HG02973 (cell line): ENCODE measurements at regions not wholly inside any gene's neighbourhood (a gene's known extent, or its start where the extent isn't known, plus 50 kb on each side); places are given as distances from the start of the nearest gene placed in this dataset.

ENCODE experiments used
- ATAC-seq: cut with Tn5 transposase; IDR thresholded peaks from one replicate; pipeline ENCODE4 v1.9.1; 2021; ENCODE audit warnings: moderate library complexity; ENCODE audit not compliant: unreplicated experiment

DNA sequence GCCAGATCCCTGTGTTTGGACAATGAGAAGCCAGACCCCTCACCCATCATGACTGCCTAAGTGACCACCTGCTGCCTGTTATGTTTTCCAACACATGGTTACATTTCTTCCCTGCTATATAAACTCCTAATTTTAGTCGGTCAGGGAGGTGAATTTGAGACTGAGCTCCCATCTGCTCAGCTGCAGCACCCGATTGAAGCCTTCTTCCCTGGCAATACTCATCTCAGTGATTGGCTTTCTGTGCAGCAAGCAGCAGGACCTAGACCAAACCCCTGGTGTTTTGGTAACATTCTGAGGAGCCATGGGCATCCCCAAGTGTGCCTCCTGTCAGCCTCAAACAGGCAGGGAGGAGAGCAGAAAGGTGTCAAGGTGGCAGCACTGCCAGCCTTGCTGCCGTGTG lies 141.2 kb downstream of the CD8B2 start:
- ATAC-seq: no peak

DNA sequence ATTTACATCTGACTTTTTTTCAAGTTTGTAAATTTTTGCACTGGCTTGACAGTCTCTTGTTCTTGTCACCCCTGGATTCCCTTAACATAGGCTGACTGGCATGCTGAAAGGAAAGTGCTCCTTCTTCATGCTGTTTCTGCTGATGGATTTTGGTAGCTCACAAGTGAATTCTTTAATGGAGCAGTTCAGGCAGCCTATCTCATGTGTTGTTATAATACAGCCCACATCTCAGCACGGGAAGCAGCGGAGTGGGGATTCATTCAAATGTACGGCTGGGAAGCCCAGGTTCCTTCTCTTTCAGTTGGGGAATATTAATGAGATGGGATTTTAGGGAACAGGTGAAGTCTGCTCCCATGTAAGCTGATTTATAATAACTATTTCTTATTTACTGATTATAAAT lies 142.8 kb downstream of the CD8B2 start:
- no peak for ATAC-seq

DNA sequence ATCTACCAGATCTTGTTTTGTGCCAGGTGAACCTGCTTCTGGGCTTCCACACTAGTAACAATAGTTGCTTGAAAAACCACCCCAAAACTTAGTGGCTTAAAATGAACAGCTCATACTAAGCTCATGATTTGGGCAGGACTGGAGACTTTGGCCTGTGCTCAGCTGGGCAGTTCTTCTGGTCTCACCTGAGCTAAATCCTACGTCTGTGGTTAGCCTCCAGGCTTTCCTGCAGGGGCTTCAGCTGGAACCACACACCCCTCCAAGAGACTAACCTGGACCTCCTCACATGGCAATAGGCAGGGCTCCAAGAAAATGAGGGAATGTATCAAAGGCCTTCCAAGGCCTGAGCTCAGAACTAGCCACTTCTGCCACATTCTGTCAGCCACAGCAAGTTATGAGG lies 144.1 kb downstream of the CD8B2 start:
- no peak for ATAC-seq

DNA sequence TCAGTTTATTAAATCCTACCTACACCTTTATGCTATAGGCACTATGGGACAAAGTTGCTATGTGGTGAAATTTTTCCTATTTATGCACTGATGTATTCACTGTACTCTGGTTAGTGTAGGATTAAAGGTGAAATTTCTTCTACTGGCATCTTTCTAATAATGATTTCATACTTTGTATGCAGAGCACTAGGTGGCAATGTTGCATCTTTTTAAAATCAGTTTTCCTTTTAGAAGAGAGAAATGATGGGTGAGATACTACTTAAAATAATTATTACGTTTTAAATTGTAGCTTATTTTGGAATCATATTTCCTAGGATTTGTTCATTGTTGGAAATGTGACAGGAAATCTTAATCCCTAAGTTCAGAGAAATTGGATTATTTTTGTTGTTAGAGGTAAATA lies 150.9 kb downstream of the CD8B2 start:
- no peak for ATAC-seq

DNA sequence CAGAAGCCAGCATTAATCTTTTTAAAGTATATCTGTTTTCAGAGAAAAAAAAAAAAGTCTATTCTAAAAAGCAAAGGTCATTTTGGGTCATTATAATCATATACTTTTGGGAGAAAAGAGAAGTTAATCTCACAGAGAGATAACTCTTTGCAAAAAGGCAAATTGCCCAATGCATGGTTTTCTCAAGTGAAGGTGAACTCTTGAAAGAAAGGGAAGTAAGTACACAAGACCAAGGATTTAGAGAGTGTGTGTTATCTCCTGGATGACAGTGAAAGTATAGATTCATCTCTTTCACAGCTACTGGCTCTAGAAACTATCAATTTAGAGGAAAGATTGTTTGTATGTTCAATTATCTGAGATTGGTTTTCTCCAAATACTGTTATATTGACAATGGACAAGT lies 151.4 kb downstream of the CD8B2 start:
- no peak for ATAC-seq

DNA sequence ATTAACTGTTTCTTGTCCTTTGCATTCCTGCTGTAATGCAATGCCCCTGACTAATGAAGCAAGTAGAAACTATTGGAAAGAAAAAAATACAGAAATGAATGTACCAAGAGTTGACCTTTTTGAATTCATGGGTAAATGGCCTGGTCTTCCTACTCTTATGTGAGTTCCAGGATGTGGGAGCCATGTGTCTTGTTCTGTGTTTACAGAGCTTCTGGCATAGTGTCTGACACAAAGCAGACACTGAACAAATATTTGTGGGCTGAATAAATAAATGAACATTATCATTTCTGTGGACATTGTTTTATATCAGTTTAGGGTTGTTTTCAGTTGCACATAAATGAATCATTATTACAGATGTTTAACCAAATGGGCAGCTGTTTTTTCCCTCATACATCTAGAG lies 155.5 kb downstream of the CD8B2 start:
- ATAC-seq: no peak

DNA sequence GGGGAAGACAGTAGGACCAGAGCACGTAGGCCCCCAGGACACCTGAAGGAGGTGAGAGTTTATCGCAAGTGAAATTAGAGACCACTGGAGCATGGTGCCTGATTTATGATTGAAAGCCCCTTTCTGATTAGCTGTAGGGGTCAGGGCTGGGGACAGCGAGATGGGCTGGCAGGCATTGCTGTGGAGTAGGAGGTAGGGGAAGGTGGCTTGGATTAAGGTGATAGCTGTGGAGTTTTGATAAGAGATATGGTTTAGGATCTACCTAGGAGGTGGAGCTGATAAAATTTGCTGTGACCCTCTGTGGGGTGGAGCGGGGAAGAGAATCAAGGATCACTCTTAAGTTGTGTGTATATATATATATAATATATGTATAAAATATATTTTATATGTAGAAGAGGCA lies 157.5 kb downstream of the CD8B2 start:
- ATAC-seq: no peak

DNA sequence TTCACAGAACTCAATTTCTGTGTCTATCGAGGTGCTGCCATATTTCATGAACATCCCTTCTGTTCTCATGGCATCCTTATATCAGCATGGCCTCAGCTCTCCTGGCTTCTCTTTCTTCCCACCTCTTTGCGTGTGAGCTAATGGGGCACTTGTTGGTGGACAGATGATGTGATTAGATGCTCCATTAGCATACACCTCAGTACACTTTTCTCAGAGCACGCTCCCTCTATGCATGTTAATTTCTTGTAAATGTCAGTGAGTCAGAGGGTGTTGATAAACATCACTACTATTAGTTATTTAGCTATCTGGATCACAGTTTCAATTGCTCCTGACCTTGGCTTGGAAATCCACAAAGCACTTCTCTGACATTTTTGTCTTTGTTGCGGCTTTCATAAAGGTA lies 159.4 kb downstream of the CD8B2 start:
- ATAC-seq: no peak

DNA sequence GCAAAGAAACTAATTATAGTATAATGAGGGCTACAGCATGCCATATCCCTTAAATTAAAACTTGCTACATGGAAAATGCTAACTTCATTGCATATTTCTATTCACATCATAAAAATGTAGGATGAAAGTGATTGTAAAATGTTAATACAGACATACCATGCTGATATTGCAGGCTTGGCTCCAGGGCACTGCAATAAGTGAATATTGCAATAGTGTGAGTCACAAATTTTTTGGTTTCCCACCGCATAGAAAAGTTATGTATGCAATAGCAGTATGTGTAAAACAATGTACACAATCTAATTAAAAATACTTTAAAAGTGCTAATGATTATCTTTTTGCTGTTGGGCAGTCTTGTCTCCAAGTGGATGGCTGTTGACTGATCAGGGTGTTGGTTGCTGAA lies 162.1 kb downstream of the CD8B2 start:
- no peak for ATAC-seq

DNA sequence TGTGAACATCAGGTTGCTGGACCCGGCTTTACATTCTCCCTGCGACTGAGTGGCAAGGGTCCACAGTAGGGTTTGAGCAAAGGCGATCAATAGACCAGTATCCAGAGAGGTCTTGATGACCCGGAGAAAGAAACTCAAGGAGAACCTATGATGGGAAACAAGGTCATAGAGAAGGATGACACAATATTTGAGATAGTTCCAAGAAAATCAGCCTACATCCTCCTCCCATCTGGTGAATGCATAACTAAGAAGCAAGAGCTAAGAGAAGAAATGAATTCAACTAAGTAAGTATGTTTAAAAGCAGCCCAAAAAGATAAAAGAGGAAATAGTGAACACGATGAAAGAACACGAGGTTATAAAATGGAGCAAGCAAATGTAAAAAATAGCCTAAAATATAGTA lies 166.3 kb downstream of the CD8B2 start:
- ATAC-seq: no peak

DNA sequence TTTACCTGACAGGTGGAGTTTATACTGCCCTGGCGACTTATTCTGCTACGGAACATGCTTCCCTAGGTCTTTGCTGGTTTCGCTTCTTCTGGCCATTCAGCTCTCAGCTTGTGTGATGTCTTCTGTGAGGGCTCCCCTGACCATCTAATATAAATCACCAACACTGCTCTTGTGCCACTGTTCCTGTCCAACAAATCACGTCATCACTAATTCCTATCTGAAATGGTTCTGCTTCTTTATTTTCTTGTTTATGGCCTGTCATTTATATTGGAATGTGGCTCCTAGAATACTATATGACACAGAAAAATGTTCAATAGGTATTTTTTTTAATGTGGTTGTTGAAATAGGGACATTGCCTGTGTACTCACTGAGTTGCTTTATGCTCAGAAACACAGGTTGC lies 171.5 kb downstream of the CD8B2 start:
- ATAC-seq: no peak

DNA sequence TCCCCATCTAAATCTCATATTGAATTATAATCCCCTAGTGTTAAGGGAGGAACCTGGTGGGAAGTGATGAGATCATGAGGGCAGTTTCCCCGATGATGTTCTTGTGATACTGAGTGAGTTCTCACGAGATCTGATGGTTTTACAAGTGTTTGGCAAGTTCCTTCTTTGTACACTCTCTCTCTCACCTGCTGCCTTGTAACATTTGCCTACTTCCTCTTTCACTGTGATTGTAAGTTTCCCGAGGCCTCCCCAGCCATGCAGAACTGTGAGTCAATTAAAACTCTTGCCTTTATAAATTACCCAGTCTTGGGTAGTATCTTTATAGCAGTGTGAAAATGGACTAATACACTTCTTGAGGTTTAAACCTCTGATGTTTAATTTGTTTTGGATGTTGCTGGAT lies 177.5 kb downstream of the CD8B2 start:
- peak; percentile 90 for ATAC-seq

DNA sequence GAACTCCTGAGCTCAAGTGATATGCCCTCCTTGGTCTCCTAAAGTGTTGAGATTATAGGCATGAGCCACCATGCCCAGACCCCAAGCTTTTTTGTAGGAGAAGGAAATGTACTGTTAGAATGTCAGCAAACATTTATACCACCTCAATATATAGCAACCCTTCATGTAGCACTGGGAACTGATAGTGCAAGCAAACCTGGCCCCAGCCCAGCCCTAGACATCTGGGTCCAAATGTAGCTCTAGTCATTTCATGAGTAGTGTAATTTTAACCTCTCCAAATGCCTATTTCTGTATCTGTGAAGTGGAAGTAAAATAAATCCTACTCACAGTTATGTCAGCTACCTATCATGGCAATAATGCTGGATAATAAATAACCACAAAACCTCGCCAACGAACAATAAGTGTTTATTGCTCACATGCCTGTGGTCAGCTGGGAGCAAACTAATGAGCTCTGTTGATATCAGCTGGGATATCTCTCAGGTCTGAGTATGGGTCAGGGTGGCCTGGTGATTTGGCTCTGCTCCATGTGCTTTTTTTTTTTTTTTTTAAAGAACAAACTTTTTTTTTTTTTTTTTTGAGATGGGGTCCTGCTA lies 180.4 kb downstream of the CD8B2 start:
- no peak for ATAC-seq

DNA sequence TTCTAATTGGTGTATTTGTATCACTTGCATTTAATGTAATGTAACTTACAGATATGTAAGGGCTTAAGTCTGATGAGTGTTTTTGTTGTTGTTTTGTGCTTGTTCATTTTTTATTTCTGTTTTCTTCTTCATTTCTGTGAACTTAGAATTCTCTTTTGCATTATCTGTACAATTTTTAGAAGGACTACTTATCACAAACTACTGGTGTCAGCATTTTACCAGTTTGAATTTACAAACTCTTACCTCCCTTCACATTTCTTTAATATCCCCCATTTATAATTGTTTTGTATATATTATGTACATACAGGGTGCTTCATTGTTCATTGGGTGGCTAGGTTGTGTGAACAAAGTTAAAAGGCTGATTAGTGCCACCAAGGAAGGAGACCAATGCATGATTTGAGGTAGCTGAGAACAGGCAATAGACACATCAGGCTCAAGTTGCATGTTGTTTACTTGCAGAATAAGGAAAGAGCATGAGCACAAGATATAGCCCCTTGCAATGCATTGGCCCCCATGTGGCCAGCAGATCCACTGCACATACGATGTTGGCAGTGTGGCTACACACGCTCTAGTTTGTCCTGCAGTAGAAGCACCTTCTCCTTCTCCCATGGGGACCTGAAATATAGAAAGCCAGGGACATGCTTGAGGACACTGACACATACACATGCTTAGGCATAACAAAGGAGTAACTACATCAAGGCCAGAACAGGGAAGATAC lies 198.2 kb downstream of the CD8B2 start:
- no peak for ATAC-seq

DNA sequence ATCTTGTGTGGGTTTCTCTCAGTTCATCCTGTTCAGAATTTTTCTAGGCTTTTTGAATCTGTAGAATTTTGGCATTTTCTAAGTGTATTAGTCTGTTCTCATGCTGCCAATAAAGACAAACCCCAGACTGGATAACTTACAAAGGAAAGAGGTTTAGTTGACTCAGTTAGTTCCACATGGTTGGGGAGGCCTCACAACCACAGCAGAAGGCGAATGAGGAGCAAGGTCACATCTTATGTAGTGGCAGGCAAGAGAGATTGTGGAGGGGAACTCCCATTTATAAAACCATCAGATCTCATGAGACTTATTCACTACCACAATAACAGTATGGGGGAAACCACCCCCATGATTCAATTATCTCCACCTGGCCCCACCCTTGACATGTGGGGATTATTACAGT lies 199.2 kb downstream of the ST6GAL2 start:
- no peak for ATAC-seq

DNA sequence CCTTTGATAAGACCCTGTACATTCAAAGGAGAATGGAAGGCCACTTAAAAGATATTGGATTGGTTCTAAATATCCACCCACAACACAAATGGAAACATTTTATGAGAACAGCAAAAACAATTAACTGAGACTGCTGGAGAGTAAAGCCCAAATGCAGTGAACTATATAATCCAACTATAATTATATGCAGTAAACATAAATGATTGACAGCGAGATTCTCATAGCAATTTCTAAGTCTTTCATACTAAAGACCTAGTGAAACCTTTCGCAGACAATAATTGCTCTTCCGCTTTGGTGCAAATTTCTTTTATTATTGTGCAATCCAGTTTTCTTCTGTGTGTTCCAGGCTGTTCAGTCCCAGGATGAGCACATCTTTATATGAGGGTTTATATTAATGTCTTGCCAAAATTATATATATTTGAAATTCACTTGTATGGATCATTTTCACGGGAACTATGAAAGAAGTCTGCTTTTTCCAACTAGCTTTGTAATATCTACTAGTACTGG lies 190.9 kb downstream of the ST6GAL2 start:
- ATAC-seq: no peak

DNA sequence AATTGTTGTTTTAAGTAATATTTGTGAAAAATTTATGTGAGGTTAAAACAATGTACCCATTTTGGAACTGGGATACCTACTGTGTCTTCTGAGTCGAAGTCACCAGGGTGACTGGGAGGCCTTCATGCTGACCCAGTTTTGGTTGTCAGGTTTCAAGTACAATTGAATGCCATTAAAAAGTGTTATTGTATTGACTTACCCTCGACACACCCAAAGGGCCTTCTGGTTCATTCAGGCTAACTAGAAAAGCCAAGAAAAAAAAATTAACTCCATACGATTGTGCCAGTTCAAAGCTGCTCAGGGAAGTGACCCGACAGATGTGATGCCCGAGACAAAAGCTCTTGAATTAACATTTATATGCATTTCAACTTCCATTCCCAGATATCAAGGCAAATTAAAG lies 190.0 kb downstream of the ST6GAL2 start:
- ATAC-seq: no peak

DNA sequence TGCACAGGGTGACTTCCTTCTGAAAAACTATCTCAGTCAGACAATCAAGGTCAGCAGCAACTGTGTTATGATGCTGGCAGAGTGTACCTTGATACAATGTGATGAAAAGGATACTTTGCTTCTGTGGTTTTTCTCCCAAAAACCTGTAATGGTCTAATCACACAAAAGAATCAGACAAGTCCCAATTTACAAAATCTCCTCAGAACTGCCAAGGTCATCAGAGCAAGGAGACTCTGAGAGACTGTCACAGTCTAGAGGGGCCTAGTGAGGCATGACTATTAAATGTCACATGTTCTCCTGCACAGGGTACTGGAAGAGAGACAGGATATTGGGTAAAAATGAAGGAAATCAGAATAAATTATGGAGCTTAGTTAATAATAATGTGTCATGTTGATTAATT lies 185.4 kb downstream of the ST6GAL2 start:
- no peak for ATAC-seq

DNA sequence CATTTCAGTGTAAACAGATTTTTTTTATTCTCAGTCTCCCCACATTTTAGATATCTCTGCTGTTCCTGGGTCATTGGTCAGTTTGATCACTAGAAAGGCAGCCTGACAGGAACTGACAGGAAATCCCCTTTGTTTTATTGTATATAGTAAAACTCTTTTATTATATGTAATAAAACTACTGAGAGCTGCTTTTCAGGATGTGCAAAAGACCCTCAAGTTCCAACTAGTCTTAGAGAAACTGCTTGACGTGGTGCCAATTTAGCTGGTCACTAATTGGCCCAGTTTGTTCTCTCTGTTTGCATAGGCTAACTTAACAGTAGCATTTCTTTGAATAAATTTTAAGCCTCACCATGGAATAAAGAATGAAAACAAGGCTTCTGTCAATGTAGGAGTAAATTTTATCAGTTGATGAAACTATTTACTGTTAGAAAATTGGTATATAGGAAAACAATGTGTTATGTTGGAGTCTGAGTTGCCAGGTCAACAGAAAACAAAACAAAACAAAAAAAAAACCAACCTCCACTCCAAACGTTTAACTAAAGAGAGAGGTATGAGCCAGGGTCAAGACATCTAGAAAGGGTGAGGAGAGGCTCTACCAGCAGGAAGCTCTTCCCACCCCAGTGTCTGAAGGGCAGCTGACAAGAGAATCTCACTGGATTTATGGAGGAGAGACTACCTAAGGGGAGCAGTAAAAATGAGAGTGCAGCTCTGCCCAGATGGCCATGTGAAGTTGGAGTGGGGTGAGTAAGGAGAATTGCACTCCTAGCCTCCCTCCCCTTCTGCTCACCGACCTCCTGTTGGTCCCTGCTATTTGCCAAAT lies 184.6 kb downstream of the ST6GAL2 start:
- no peak for ATAC-seq

DNA sequence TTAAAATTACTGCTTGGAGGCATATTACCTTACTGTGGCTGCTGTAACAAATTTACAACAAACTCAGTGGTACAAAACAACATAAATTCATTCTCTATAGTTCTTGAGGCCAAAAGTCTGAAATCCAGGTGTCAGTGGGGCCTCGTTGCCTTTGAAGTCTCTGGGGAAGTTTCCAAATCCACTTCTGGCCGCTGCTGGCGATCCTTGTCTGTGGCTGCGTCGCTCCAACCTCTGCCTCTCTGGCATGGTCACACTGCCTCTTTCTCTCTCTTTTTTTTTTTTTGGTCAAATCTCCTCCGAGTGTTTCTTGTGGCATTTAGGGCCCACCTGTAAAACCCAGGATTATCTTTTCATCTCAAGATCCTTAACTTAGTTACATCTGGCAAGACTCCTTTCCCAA lies 182.8 kb downstream of the ST6GAL2 start:
- no peak for ATAC-seq

DNA sequence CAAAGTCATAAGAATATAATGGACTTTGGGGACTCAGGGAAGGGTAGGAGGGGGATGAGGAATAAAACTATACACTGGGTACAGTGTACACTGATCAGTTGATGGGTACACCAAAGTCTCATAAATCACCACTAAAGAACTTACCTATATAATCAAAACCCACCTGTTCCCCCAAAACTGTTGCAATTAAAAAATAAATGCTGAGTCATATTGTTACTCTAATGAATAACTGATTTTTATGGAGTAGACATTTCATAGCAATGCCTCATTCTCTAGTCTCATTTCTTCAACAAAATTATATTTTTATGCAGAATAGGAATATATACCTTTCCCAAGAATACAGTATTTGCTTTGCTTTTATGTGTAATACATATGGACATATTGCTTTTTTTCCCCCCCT lies 181.2 kb downstream of the ST6GAL2 start:
- ATAC-seq: no peak

DNA sequence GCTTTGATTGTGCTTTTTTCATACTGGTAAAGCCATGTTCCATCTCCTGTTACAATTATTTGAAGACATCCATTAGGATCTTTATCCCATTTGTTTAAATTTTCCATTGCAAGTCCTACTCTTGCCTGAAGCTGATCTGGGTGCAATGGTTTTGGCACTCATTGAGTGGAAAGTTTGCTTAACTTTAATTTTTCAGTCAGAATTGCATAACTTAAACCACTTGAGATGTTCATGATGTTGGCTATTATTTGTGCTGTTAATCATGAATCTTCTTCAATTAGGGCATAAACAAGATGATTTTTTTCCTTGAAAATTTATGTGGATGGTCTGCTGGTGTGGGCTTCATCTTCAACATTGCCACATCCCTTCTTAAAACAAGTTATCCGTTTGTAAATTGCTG lies 180.1 kb downstream of the ST6GAL2 start:
- ATAC-seq: no peak
